Activated CD8-positive, alpha-beta T cell treated with anti-CD3 and anti-CD28 coated beads for 36 hours (primary cell): ENCODE measurements at regions not wholly inside any gene's neighbourhood (a gene's known extent, or its start where the extent isn't known, plus 50 kb on each side); places are given as distances from the start of the nearest gene placed in this dataset.

Experiments
- ATAC-seq: fragments of 200-7000 bp; cut with Tn5 transposase; one replicate; pipeline ENCODE4 v1.10.0; 2021; ENCODE audit warnings: mild to moderate bottlenecking, moderate library complexity
- CTCF ChIA-PET: fragments of 350-600 bp; sonication (Branson Sonifier 250); formaldehyde crosslinking; loops from one replicate; lab custom pipeline; 2021; ENCODE audit warnings: antibody characterized with exemption; lab: Charles Lee
- POLR2A ChIA-PET: fragments of 350-600 bp; sonication (Branson Sonifier 250); formaldehyde crosslinking; loops from one replicate; lab custom pipeline; 2021; ENCODE audit warnings: antibody characterized with exemption; lab: Charles Lee
- DNase-seq: peaks from one replicate; pipeline ENCODE4 v3.0.0-alpha.2; 2020
- H3K27ac Mint-ChIP-seq: one replicate; pipeline ENCODE4 v1.8.0; 2021; ENCODE audit warnings: mild to moderate bottlenecking, mixed read lengths
- H3K27me3 Mint-ChIP-seq: one replicate; pipeline ENCODE4 v1.8.0; 2021; ENCODE audit warnings: mixed read lengths
- H3K36me3 Mint-ChIP-seq: one replicate; pipeline ENCODE4 v1.8.0; 2021; ENCODE audit warnings: low read depth, mixed read lengths
- H3K4me1 Mint-ChIP-seq: one replicate; pipeline ENCODE4 v1.8.0; 2021; ENCODE audit warnings: low read depth, mixed read lengths
- H3K4me3 Mint-ChIP-seq: one replicate; pipeline ENCODE4 v1.8.0; 2021; ENCODE audit warnings: mild to moderate bottlenecking, moderate library complexity, mixed read lengths
- H3K9me3 Mint-ChIP-seq: one replicate; pipeline ENCODE4 v1.8.0; 2021; ENCODE audit warnings: mixed read lengths
- CTCF ChIP-seq: fragments of 200-600 bp; IDR thresholded peaks from one replicate; pipeline ENCODE4 v1.8.0; 2022; ENCODE audit warnings: antibody characterized with exemption, mild to moderate bottlenecking
- intact Hi-C: fragments of 100-400 bp; cut with micrococcal nuclease; formaldehyde crosslinking; loops from one replicate; pipeline ENCODE4 v1.10.0; 2022

GRCh38 chrX:21056622-21057021 is 317.6 kb upstream of the CNKSR2 start:
- no peak for TF ChIP-seq CTCF
- Mint-ChIP-seq H3K27me3 (no peaks in the 10 kb centered on the region), H3K4me3 (no peak overlapping the region), H3K4me1 (no peaks in the 10 kb centered on the region), H3K27ac (no peak overlapping the region), H3K36me3 (peaks cover 2% of the 10 kb centered on the region), H3K9me3 (peaks cover 7% of the 10 kb centered on the region)
- ATAC-seq (no peak), DNase-seq (no peak)
- CTCF ChIA-PET: no interaction called here
- intact Hi-C loops: no loop called here
- POLR2A ChIA-PET: no interaction called here

DNA sequence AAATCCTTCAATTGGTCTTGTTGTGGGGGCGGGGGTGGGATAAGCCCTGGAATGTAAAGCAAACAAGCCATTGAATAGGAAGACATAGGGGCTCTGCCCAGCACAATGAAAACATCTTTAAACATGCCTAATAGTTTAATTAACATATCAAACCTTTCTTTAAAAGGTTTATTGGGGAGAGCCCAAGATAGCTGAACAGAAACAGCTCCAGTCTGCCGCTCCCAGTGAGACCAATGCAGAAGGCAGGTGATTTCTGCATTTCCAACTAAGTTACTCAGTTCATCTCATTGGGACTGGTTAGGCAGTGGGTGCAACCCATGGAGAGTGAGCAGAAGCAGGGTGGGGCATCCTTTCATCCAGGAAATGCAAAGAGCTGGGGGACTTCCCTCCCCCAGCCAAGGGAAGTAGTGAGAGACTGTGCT is 327.2 kb upstream of the CNKSR2 start:
- peaks cover 7% of the 10 kb centered on the region for H3K27me3 Mint-ChIP-seq
- no peaks in the 10 kb centered on the region for H3K36me3 Mint-ChIP-seq
- no peak overlapping the region for H3K27ac Mint-ChIP-seq
- no peaks in the 10 kb centered on the region for H3K4me1 Mint-ChIP-seq
- ChIA-PET CTCF (no interaction called here), POLR2A (no interaction called here)
- no peak for TF ChIP-seq CTCF
- H3K9me3 Mint-ChIP-seq: no peaks in the 10 kb centered on the region
- no peak for DNase-seq
- intact Hi-C loops: no loop called here
- no peak for ATAC-seq
- H3K4me3 Mint-ChIP-seq: no peak overlapping the region

DNA sequence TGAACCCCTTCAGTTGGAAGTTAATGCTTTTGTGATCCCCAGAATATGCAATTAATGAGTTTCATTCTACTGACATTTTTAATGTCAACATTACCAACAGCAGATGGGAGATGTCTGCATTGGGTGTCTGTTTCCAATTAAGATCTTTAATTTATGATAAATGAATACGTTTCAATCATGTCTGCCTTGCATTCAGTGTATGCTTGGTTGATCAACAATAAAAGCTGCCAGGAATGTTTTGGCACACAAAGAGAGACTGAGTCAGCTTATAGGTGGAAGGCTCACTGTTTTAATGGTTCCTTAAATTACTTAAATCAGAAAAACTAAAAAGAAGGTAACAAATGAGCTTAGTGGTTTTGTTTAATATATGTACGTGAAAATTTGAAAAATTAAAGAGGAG is 359.9 kb upstream of the CNKSR2 start:
- no peak for TF ChIP-seq CTCF
- H3K27me3 Mint-ChIP-seq: no peaks in the 10 kb centered on the region
- no peak overlapping the region for H3K27ac Mint-ChIP-seq
- no peaks in the 10 kb centered on the region for H3K9me3 Mint-ChIP-seq
- ChIA-PET CTCF (no interaction called here), POLR2A (interaction anchor here (0.7 kb wide), 1 partner anchor 124 kb away, joined by 3 read pairs; no protein-coding TSS in a partner anchor)
- no peaks in the 10 kb centered on the region for H3K4me1 Mint-ChIP-seq
- no peak overlapping the region for H3K4me3 Mint-ChIP-seq
- no peaks in the 10 kb centered on the region for H3K36me3 Mint-ChIP-seq
- intact Hi-C loops: no loop called here
- ATAC-seq (no peak), DNase-seq (no peak)

- H3K4me1 Mint-ChIP-seq: no peaks in the 10 kb centered on the region
- intact Hi-C loops: no loop called here
- no peaks in the 10 kb centered on the region for H3K27me3 Mint-ChIP-seq
- ATAC-seq (no peak), DNase-seq (no peak)
- H3K36me3 Mint-ChIP-seq: no peaks in the 10 kb centered on the region
- no peak for TF ChIP-seq CTCF
- H3K27ac Mint-ChIP-seq: no peak overlapping the region
- H3K4me3 Mint-ChIP-seq: no peak overlapping the region
- POLR2A ChIA-PET: no interaction called here
- no peaks in the 10 kb centered on the region for H3K9me3 Mint-ChIP-seq
- CTCF ChIA-PET: no interaction called here
Observed at GRCh38 chrX:21004835-21005234, 369.4 kb upstream of the CNKSR2 start.

GRCh38 chrX:20995829-20996228 is 378.4 kb upstream of the CNKSR2 start:
- H3K9me3 Mint-ChIP-seq: no peaks in the 10 kb centered on the region
- ATAC-seq: no peak
- H3K4me1 Mint-ChIP-seq: no peaks in the 10 kb centered on the region
- intact Hi-C loops: no loop called here
- no peaks in the 10 kb centered on the region for H3K36me3 Mint-ChIP-seq
- TF ChIP-seq CTCF: no peak
- ChIA-PET POLR2A (interaction anchor here (0.6 kb wide), 1 partner anchor 26 kb away, joined by 3 read pairs; no protein-coding TSS in a partner anchor), CTCF (no interaction called here)
- DNase-seq: no peak
- no peaks in the 10 kb centered on the region for H3K27me3 Mint-ChIP-seq
- no peak overlapping the region for H3K27ac Mint-ChIP-seq
- H3K4me3 Mint-ChIP-seq: no peak overlapping the region
